Bronchial epithelial cell (primary cell): ENCODE measurements at regions not wholly inside any gene's neighbourhood (a gene's known extent, or its start where the extent isn't known, plus 50 kb on each side); places are given as distances from the start of the nearest gene placed in this dataset.

Source experiments
- DNase-seq: peaks from one replicate; pipeline ENCODE4 v3.0.0-alpha.2; 2010; ENCODE audit warnings: low read depth
- FAIRE-seq: peaks from 2 replicates; lab custom pipeline; 2011; peaks lifted over from hg19 to GRCh38; lab: Jason Lieb, UNC
- H3K27me3 ChIP-seq: 2 replicates; pipeline ENCODE4 v1.5.1; 2011; ENCODE audit warnings: low read length; ENCODE audit not compliant: control insufficient read depth, insufficient read depth
- H3K36me3 ChIP-seq: 2 replicates; pipeline ENCODE4 v1.5.1; 2011; ENCODE audit warnings: low read length; ENCODE audit not compliant: control insufficient read depth, insufficient read depth
- H3K4me3 ChIP-seq: 2 replicates; pipeline ENCODE4 v1.5.1; 2011; ENCODE audit warnings: mild to moderate bottlenecking, low read depth, low read length, control low read depth
- TF ChIP-seq, protein P1 (sequence below): IDR thresholded peaks from 2 replicates; pipeline ENCODE4 v1.5.1; 2011; ENCODE audit warnings: mild to moderate bottlenecking, moderate library complexity, low read length, control low read depth, inconsistent platforms; ENCODE audit not compliant: insufficient read depth, severe bottlenecking

DNA sequence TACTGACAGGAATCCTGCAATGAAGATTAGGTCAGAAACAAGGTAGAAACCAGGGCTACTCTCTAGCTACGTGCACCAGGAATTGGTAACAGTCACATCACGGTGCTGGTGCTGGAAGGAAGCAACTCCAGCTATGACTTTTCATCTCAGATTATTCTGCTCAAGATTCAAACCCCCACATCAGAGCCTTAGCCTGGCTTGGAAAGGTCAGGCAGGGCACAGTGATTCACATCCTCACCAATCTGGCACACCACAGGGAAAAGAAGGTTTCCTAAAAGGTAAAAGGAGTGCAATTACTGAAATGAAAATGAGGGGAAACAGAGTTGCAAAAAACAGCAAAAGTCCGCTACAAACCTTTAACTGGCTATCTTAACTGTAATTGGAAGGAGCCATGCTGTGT lies 240.2 kb upstream of the NPSR1 start:
- Histone ChIP-seq H3K4me3 (no peak overlapping the region), H3K36me3 (no peaks in the 10 kb centered on the region), H3K27me3 (no peaks in the 10 kb centered on the region)
- FAIRE-seq (no peak), DNase-seq (no peak)
- TF ChIP-seq, protein P1, sequence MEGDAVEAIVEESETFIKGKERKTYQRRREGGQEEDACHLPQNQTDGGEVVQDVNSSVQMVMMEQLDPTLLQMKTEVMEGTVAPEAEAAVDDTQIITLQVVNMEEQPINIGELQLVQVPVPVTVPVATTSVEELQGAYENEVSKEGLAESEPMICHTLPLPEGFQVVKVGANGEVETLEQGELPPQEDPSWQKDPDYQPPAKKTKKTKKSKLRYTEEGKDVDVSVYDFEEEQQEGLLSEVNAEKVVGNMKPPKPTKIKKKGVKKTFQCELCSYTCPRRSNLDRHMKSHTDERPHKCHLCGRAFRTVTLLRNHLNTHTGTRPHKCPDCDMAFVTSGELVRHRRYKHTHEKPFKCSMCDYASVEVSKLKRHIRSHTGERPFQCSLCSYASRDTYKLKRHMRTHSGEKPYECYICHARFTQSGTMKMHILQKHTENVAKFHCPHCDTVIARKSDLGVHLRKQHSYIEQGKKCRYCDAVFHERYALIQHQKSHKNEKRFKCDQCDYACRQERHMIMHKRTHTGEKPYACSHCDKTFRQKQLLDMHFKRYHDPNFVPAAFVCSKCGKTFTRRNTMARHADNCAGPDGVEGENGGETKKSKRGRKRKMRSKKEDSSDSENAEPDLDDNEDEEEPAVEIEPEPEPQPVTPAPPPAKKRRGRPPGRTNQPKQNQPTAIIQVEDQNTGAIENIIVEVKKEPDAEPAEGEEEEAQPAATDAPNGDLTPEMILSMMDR = no peak

DNA sequence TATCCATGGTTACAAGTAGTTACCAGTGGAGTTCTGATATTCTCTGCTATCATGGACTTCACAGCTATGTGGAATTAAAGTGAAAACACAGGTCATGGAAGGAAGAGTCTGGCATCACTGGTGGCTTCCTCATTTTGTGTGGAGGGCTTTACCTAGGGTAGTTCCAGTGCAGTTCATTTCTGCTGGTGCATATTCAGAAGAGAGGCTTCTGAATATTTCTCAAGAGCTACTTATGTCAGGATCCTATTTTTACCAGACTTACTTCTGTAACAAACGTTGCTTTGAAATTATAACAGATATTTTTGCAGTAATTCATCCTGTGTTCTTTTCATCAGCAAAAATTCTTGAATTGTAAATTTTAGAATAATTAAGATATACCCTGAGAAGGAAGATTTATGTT lies 236.5 kb upstream of the NPSR1 start:
- Histone ChIP-seq H3K4me3 (no peak overlapping the region), H3K27me3 (no peaks in the 10 kb centered on the region), H3K36me3 (no peaks in the 10 kb centered on the region)
- no peak for DNase-seq
- no peak for FAIRE-seq
- TF ChIP-seq, protein P1 = no peak

DNA sequence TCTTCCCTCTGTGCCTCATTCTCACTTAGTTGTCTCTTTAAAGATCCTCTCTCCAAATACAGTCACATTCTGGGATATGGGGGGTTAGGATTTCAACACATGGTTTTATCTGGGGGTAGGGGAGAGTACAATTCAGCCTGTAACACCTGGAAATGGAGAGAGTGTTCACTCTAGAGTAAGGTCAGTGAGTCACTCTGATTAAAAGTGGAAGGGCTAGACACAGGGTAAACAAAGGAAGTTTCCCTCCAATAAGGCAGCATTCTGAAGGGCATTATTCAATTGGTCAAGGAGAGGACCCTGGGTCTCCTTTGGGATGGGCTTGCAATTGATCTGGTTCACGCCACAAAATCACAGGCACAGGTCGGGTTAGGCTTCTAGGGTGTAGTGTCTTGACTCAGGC lies 232.8 kb upstream of the NPSR1 start:
- FAIRE-seq = no peak
- no peak overlapping the region for H3K4me3 ChIP-seq
- no peaks in the 10 kb centered on the region for H3K27me3 ChIP-seq
- H3K36me3 ChIP-seq = no peaks in the 10 kb centered on the region
- TF ChIP-seq, protein P1 = no peak
- DNase-seq = peak; percentile 61

DNA sequence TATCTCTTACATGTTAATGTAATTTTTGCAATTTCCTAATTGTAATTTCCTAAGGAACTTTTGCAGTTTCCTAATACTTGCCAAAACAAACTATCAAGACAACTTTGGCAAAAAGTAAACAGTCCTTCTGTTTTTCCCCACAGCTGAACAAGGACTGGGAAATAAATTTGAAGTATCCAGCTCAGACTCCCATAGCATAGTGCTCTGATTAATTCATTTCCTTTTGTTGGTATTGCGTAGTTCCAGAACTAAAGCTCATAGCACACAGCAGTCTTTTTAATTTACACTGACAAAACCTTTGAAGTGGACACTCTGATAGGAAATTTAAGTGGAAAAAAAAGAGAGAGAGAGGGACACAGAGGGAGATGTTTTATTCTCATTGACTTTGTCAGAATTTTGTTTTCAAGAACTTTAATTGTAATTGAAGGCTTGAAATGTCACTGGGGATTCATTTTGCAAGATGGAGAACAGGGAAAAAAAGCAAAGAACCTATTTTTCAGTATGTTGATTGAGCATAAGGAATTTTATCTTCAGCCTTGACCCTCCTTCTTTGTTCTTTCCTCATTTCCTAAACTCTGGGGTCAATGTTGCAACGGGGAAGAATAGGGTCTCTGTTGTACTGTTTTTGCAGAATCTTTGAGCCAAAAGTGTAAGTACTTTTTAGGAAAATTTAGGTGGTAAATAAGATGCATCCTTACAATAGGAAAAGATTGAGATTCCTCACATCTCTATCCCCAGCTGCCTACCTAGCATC lies 232.2 kb upstream of the NPSR1 start:
- no peak for FAIRE-seq

DNA sequence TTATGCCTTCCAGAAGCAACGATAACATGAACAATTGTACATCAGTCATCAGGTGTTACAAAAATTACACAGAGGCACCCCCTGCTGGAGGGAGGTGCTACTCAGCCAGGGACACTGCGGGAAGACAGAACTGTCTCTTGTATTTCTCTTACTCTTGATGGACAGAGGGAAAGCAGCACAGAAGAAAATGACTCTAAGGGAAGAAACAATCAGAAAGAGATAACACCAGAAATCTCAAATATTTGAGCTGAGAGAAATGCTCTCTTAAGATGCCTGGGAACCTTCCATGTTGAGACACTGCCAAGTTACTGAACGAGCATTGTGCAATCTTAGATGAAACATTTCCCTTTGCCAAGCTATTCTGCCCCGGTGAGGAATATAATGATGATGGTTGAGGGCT lies 227.6 kb upstream of the NPSR1 start:
- DNase-seq (peak; percentile 63), FAIRE-seq (no peak)
- Histone ChIP-seq H3K4me3 (no peak overlapping the region), H3K36me3 (no peaks in the 10 kb centered on the region), H3K27me3 (no peaks in the 10 kb centered on the region)
- TF ChIP-seq, protein P1 = peak; percentile 68

More for the DNA sequence above, 232.2 kb upstream of the NPSR1 start:
- Histone ChIP-seq H3K36me3 (no peaks in the 10 kb centered on the region), H3K27me3 (no peaks in the 10 kb centered on the region), H3K4me3 (no peak overlapping the region)
- TF ChIP-seq, protein P1 = no peak
- DNase-seq = peak; percentile 21

DNA sequence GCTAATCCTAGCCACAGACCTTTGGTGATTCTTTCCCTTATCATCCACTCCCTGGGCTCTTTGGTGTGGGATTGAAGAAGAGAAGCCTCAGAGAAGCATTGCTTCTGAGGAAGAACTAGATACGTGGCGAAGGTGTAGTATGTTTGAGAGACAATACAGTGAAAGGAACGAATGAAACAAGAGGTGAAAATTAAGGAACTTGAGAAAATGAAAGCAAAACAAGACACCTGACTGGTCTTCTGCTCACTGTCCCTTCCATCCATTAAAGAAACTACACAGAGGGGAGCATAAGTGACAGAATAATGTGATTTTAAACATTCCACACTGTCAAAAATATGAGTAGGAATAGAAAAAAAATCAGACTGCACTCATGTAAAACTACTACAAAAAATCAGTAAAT lies 219.6 kb upstream of the NPSR1 start:
- TF ChIP-seq, protein P1 = no peak
- no peak overlapping the region for H3K4me3 ChIP-seq
- no peaks in the 10 kb centered on the region for H3K36me3 ChIP-seq
- FAIRE-seq (no peak), DNase-seq (no peak)
- no peaks in the 10 kb centered on the region for H3K27me3 ChIP-seq
